IPS-15b (cell line): ENCODE measurements at regions not wholly inside any gene's neighbourhood (a gene's known extent, or its start where the extent isn't known, plus 50 kb on each side); places are given as distances from the start of the nearest gene placed in this dataset.

Source experiments
- H3K27me3 ChIP-seq: one replicate; pipeline ENCODE4 v1.6.1; 2013; ENCODE audit warnings: low read length; ENCODE audit not compliant: control insufficient read depth, insufficient read depth
- H3K36me3 ChIP-seq: one replicate; pipeline ENCODE4 v1.6.1; 2013; ENCODE audit warnings: low read length; ENCODE audit not compliant: control insufficient read depth, insufficient read depth
- H3K4me1 ChIP-seq: one replicate; pipeline ENCODE4 v1.6.1; 2013; ENCODE audit warnings: mild to moderate bottlenecking, low read length; ENCODE audit not compliant: control insufficient read depth, insufficient read depth
- H3K4me3 ChIP-seq: one replicate; pipeline ENCODE4 v1.5.1; 2013; ENCODE audit warnings: low read depth, low read length
- H3K9ac ChIP-seq: one replicate; pipeline ENCODE4 v1.6.1; 2013; ENCODE audit warnings: low read depth, mild to moderate bottlenecking, low read length
- H3K9me3 ChIP-seq: one replicate; pipeline ENCODE4 v1.6.1; 2013; ENCODE audit warnings: mild to moderate bottlenecking, low read length; ENCODE audit not compliant: control insufficient read depth, insufficient read depth

DNA sequence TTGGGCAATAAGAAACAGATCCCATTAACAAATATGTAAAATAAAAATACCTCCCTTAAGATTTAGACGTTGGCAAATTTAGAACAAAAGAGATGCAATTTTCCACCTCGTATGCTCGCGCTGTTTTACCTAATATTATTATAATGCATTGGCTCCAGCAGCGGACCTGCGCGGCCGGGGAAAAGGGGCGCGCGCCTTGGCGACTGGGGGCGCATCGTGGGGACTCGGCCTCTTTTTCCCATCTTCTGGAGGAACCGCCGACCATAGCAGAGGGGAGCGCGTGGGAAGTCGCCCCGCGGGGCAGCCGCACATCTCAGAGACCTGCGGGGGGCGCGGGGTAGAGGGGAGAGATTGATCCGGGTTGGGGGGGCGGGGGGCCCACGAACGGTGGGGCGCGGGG is 139.4 kb upstream of the MKI67 start:
- Histone ChIP-seq H3K27me3 (peaks cover 10% of the 10 kb centered on the region), H3K9me3 (no peaks in the 10 kb centered on the region), H3K36me3 (no peaks in the 10 kb centered on the region), H3K9ac (no peak overlapping the region), H3K4me1 (peaks cover 18% of the 10 kb centered on the region), H3K4me3 (no peak overlapping the region)

- Histone ChIP-seq H3K9ac (no peak overlapping the region), H3K4me3 (no peak overlapping the region), H3K27me3 (peaks cover 10% of the 10 kb centered on the region), H3K9me3 (no peaks in the 10 kb centered on the region), H3K4me1 (peaks cover 18% of the 10 kb centered on the region), H3K36me3 (no peaks in the 10 kb centered on the region)
These were observed 141.4 kb upstream of the MKI67 start for GRCh38 chr10:128267581-128267980.

DNA sequence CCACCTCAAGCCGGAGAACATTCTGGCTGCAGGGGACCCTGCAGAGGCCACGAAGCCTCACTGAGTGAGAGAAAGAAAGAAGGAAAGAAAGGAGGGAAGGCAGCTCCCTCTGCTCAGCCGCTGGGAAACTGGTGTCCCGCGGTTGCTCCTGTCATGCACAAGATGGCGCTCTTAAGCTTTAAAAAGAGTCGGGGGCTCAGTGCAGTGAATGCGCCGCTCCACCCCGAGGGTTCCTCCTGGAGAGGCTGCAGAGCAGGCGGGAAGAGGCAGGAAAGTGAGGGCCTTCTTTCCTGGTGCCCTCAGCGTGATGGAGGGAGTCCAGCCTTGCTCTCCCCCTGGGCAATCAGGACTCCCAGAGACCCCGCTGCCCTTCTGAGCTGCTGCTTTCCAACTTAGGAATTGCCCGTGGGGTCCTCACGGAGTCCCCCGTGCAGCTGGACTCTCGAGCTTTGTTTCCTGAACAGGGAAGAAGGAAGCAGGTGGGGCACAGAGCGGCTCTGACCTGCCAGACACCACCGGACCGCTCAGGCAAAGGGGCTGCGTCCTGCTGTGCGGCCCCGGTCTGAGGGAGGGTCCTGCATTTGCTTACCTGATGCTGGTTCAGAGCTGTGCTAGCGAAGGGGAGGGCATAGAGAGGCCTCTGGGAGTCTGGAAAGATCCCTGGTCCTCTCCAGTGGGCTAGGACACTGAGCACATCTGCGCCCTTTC is 141.9 kb upstream of the MKI67 start:
- peaks cover 18% of the 10 kb centered on the region for H3K4me1 ChIP-seq
- peaks cover 8% of the 10 kb centered on the region for H3K27me3 ChIP-seq
- H3K9me3 ChIP-seq = no peaks in the 10 kb centered on the region
- H3K36me3 ChIP-seq = no peaks in the 10 kb centered on the region
- no peak overlapping the region for H3K4me3 ChIP-seq
- no peak overlapping the region for H3K9ac ChIP-seq

DNA sequence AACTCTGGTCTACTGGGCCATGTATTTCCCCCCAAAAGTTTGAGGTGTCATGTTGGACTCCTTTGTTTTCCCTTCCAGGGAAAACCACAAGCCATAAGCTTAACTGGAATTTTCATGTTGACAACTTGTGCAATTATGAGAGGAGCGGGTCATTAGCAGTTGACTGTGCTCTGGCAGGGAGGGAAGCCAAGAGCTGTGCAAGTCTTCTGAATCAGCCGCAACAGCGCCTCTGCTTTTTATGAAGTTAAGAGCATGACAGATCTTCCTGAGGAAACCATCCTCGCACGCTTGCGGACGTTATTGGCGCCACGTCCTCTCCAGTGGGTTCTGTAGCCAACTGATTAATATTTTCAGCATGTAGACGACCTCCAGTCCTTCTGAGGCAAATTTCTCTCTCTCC is 148.7 kb upstream of the MKI67 start:
- H3K36me3 ChIP-seq = no peaks in the 10 kb centered on the region
- H3K9ac ChIP-seq = no peak overlapping the region

DNA sequence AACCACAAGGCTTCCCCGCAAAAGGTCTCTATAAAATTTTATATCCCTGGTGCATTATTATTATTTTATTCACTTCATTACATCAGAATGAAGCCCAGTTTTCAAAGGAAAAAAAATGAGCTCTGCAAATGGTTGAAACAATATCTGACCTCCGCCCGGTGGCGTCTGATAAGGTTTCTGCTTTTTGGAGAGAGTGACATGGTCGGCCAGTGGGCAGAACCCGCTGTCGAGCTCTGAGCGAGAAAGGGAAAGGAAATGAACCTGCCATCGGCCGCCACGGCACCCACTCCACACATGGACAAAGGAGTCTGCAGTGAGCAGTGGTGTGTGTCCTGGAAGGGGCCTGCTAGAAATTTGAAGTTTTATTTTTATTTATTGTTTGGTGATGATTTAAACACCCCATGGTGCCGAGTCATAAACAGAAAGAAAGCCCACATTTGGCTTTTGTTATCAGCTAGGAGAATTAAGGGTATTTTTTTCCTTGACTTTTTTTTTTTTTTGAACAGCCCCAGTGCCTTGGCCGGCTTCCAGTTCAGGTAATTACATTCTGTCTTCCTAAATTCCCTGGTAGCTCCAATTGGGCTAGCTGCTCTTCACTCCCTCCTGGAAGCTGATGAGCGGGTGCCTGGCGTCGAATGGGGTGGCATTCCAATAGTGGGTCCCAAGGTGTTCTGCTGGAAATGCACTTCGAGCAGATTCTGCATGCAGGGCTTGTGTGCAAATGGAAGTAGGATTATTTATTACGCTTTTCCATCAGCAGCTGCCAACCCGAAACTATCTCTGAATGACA is 149.4 kb upstream of the MKI67 start:
- no peaks in the 10 kb centered on the region for H3K27me3 ChIP-seq
- H3K4me1 ChIP-seq = no peaks in the 10 kb centered on the region
- H3K4me3 ChIP-seq = no peak overlapping the region
- H3K36me3 ChIP-seq = no peaks in the 10 kb centered on the region
- no peak overlapping the region for H3K9ac ChIP-seq
- no peaks in the 10 kb centered on the region for H3K9me3 ChIP-seq

More for the DNA sequence above, 148.7 kb upstream of the MKI67 start:
- Histone ChIP-seq H3K4me3 (no peak overlapping the region), H3K4me1 (no peaks in the 10 kb centered on the region), H3K27me3 (no peaks in the 10 kb centered on the region), H3K9me3 (no peaks in the 10 kb centered on the region)

DNA sequence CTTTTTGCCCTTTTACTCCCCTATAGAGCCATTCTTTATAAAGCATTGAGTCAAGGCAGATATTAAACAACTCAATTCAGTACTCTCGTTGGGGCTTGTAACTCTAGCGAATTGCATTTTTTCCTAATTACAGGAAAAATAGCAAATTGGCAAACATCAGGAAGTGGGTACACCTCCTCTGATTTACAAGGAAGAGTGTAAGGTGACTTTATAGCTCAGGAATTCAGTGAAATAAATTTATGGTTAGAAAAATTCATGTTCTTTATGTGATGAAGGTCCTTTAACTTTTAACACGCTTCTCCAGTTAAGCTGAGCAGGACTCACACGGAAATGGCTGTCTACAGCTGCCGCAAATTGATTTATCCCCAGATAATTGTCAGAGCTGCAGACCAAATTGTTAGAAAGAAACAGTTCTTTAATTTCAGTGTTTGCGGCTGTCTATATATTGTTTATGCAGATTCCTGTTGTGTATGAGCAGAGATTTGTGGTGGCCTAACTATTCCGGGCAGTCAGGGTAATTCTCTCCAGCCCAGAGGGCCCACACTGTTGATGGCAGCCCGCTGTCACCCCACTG is 151.1 kb upstream of the MKI67 start:
- no peaks in the 10 kb centered on the region for H3K9me3 ChIP-seq

DNA sequence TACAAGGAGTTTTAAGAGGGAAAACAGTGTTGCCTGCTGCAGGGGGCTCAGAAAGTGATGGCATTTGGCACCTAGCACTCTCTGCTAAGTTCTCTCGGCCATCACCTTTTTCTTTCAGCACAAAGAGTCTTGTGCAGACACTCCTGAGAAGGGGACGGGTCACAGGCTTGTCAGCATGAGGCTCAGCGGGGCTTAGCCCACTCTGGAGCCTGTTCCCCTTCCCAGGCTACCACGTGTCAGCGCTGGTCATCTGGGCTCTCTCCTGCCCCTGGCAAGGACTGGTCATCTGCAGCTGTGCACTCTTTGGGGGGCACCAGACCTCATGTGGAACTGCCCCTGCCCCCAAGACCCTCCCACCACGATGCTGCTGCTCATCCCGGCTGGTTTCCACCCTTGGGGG is 152.1 kb upstream of the MKI67 start:
- H3K4me1 ChIP-seq = no peaks in the 10 kb centered on the region
- H3K36me3 ChIP-seq = no peaks in the 10 kb centered on the region
- no peak overlapping the region for H3K9ac ChIP-seq
- no peaks in the 10 kb centered on the region for H3K9me3 ChIP-seq
- H3K27me3 ChIP-seq = no peaks in the 10 kb centered on the region
- H3K4me3 ChIP-seq = no peak overlapping the region

More for the DNA sequence above, 151.1 kb upstream of the MKI67 start:
- Histone ChIP-seq H3K36me3 (no peaks in the 10 kb centered on the region), H3K4me1 (no peaks in the 10 kb centered on the region), H3K4me3 (no peak overlapping the region), H3K27me3 (no peaks in the 10 kb centered on the region), H3K9ac (no peak overlapping the region)

DNA sequence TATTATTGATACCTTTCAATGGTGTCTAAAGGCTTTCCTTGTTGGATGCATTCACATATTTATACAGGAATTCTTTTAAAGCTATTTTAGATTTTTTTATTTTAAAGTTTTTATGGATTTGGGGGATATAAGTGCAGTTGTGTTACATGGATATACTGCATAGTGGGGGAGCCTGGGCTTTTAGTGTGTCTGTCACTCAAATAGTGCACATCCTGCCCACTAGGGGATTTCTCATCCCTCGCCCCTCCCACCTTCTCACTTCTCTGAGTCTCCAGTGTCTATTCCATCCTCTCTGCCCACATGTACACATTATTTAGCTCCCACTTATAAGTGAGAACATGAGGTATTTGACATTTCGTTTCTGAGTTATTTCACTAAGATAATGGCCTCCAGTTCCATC is 154.0 kb upstream of the MKI67 start:
- H3K9me3 ChIP-seq = no peaks in the 10 kb centered on the region
- H3K4me3 ChIP-seq = no peak overlapping the region
- no peaks in the 10 kb centered on the region for H3K36me3 ChIP-seq
- H3K27me3 ChIP-seq = peaks cover 10% of the 10 kb centered on the region
- H3K9ac ChIP-seq = no peak overlapping the region
- no peaks in the 10 kb centered on the region for H3K4me1 ChIP-seq

- Histone ChIP-seq H3K4me1 (no peaks in the 10 kb centered on the region), H3K27me3 (peaks cover 20% of the 10 kb centered on the region), H3K9me3 (no peaks in the 10 kb centered on the region), H3K9ac (no peak overlapping the region), H3K36me3 (no peaks in the 10 kb centered on the region), H3K4me3 (no peak overlapping the region)
These were observed 155.1 kb upstream of the MKI67 start for GRCh38 chr10:128281343-128281742.

DNA sequence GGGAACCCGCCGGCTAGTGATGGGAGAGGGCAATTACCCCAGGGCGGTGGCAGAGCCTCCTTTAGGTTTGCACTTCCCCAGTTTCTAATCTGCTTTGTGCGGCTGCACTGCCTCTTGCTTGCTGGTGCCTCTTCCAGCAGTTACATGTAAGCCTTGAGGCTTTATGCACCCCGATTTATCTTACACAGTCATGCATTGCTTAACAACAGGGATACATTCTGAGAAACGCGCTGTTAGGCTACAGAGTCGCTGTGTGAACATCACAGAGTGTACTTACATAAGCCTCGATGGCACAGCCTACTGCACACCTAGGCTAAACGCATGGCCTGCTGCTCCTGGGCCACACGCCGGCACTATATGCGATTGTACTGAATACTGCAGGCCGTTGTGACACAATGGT is 155.6 kb upstream of the MKI67 start:
- Histone ChIP-seq H3K4me1 (no peaks in the 10 kb centered on the region), H3K27me3 (peaks cover 22% of the 10 kb centered on the region), H3K4me3 (no peak overlapping the region), H3K9me3 (no peaks in the 10 kb centered on the region), H3K9ac (no peak overlapping the region), H3K36me3 (no peaks in the 10 kb centered on the region)

DNA sequence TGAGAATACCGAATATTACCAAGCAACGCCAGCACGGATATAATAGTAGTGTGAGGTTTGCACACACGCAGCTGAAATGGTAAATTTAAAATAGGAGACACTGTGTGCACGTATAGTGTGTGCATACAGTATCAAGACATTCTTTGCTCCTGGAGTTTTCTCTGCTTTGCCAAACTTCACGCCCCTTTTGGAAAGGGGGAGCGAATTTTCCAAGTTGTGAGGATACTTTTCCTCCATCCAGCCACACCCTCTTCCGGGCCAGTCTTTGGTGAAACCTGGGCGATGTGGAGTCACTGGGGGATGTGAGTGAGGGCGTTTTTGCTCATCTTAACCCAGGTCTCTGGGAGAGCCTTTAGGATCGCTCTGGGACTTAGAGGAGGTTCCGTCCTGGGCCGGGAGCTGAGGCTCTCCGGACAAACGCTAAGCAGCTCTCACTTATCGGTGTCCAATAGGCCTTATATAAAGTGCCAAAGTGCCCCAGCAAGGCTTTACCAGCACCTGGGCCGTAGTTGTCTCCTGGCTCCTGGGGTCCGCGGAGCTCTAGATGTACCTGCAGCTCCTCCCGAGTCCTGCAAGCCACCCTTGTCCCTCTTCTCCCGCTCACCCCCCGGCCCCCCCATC is 160.0 kb upstream of the MKI67 start:
- Histone ChIP-seq H3K27me3 (peaks cover 44% of the 10 kb centered on the region), H3K9me3 (no peaks in the 10 kb centered on the region), H3K36me3 (no peaks in the 10 kb centered on the region), H3K4me1 (peaks cover 3% of the 10 kb centered on the region), H3K4me3 (peak overlapping the region; percentile 41), H3K9ac (no peak overlapping the region)
